Endothelial cell of umbilical vein (primary cell): ENCODE measurements at regions not wholly inside any gene's neighbourhood (a gene's known extent, or its start where the extent isn't known, plus 50 kb on each side); places are given as distances from the start of the nearest gene placed in this dataset.

Experiments used
- CTCF ChIP-seq, 2 donors: IDR thresholded peaks; 1 replicate in 1 of 2; 2 replicates in 1 of 2; pipeline ENCODE4 v1.5.1; 2011; ENCODE audit warnings: low read length in 2 of 2, mild to moderate bottlenecking in 2 of 2, moderate library complexity in 2 of 2, control low read depth in 1 of 2, inconsistent platforms in 1 of 2, low read depth in 1 of 2; ENCODE audit not compliant: insufficient read depth in 1 of 2; ENCODE audit errors: extremely low read depth in 1 of 2
- POLR2A ChIP-seq: IDR thresholded peaks from 2 replicates; pipeline ENCODE4 v1.6.1; 2012; ENCODE audit warnings: low read depth, mild to moderate bottlenecking, control low read depth, low read length
- POLR2AphosphoS5 ChIP-seq: IDR thresholded peaks from 2 replicates; pipeline ENCODE4 v1.6.1; 2012; ENCODE audit warnings: low read depth, mild to moderate bottlenecking, control low read depth, low read length, moderate library complexity; ENCODE audit not compliant: insufficient read depth

GRCh38 chr2:21676041-21676440 lies 552.3 kb downstream of the TDRD15 start:
- no peak for TF ChIP-seq CTCF (IDR thresholded peaks at IDR 0.05; ENCODE audit: extremely low read depth in 1 of 2, insufficient read depth in 1 of 2, low read depth in 1 of 2, low read length in 2 of 2)
- TF ChIP-seq POLR2A, result no peak
- no peak for TF ChIP-seq POLR2AphosphoS5
